ENCODE measurements at regions not wholly inside any gene's neighbourhood (a gene's known extent, or its start where the extent isn't known, plus 50 kb on each side); places are given as distances from the start of the nearest gene placed in this dataset.

GRCh38 chr16:5377280-5377898 is 279.8 kb upstream of the EEF2KMT start:
- Mint-ChIP-seq H3K27ac (ENCODE audit: unreplicated experiment) (no peak overlapping the region), H3K4me3 (no peak overlapping the region), H3K4me1 (no peaks in the 10 kb centered on the region), H3K36me3 (ENCODE audit: low read depth) (no peaks in the 10 kb centered on the region), H3K9me3 (no peaks in the 10 kb centered on the region), H3K27me3 (ENCODE audit: low read depth) (peaks cover 55% of the 10 kb centered on the region)
- TF ChIP-seq CTCF (conservative IDR thresholded peaks at IDR 0.05) = no peak
- DNase-seq (ENCODE audit: low read depth, low spot score) = no peak

- H3K27me3 Mint-ChIP-seq (ENCODE audit: low read depth) = peaks cover 64% of the 10 kb centered on the region
- no peak overlapping the region for H3K27ac Mint-ChIP-seq (ENCODE audit: unreplicated experiment)
- no peaks in the 10 kb centered on the region for H3K4me1 Mint-ChIP-seq
- no peak for TF ChIP-seq CTCF (conservative IDR thresholded peaks at IDR 0.05)
- H3K9me3 Mint-ChIP-seq = no peaks in the 10 kb centered on the region
- H3K4me3 Mint-ChIP-seq = no peak overlapping the region
- DNase-seq (ENCODE audit: low read depth, low spot score) = no peak
- no peaks in the 10 kb centered on the region for H3K36me3 Mint-ChIP-seq (ENCODE audit: low read depth)
These were observed 276.6 kb upstream of the EEF2KMT start for GRCh38 chr16:5374184-5374583.

- H3K4me1 Mint-ChIP-seq = no peaks in the 10 kb centered on the region
- TF ChIP-seq CTCF (conservative IDR thresholded peaks at IDR 0.05) = no peak
- no peaks in the 10 kb centered on the region for H3K9me3 Mint-ChIP-seq
- DNase-seq (ENCODE audit: low read depth, low spot score) = no peak
- no peak overlapping the region for H3K4me3 Mint-ChIP-seq
- H3K36me3 Mint-ChIP-seq (ENCODE audit: low read depth) = no peaks in the 10 kb centered on the region
- H3K27ac Mint-ChIP-seq (ENCODE audit: unreplicated experiment) = no peak overlapping the region
- peaks cover 46% of the 10 kb centered on the region for H3K27me3 Mint-ChIP-seq (ENCODE audit: low read depth)
These were observed 270.4 kb upstream of the EEF2KMT start for GRCh38 chr16:5367951-5368350.

- Mint-ChIP-seq H3K27me3 (ENCODE audit: low read depth) (peaks cover 33% of the 10 kb centered on the region), H3K27ac (ENCODE audit: unreplicated experiment) (no peak overlapping the region), H3K9me3 (no peaks in the 10 kb centered on the region), H3K4me1 (no peaks in the 10 kb centered on the region), H3K4me3 (no peak overlapping the region), H3K36me3 (ENCODE audit: low read depth) (no peaks in the 10 kb centered on the region)
- TF ChIP-seq CTCF (conservative IDR thresholded peaks at IDR 0.05) = no peak
- DNase-seq (ENCODE audit: low read depth, low spot score) = no peak
These were observed 268.5 kb upstream of the EEF2KMT start for GRCh38 chr16:5366126-5366525.

GRCh38 chr16:5364186-5364585 is 266.6 kb upstream of the EEF2KMT start:
- no peak for DNase-seq (ENCODE audit: low read depth, low spot score)
- TF ChIP-seq CTCF (conservative IDR thresholded peaks at IDR 0.05) = no peak
- Mint-ChIP-seq H3K9me3 (no peaks in the 10 kb centered on the region), H3K4me1 (no peaks in the 10 kb centered on the region), H3K27ac (ENCODE audit: unreplicated experiment) (no peak overlapping the region), H3K4me3 (no peak overlapping the region), H3K27me3 (ENCODE audit: low read depth) (peaks cover 31% of the 10 kb centered on the region), H3K36me3 (ENCODE audit: low read depth) (no peaks in the 10 kb centered on the region)
